SU-DHL-6 (cell line): ENCODE measurements at regions not wholly inside any gene's neighbourhood (a gene's known extent, or its start where the extent isn't known, plus 50 kb on each side); places are given as distances from the start of the nearest gene placed in this dataset.

ENCODE experiments used
- H2AFZ ChIP-seq: fragments of 200-600 bp; sonication (generic); 2 replicates; pipeline ENCODE4 v1.6.1; 2014; ENCODE audit warnings: low read depth, mild to moderate bottlenecking, moderate library complexity, mixed read lengths, antibody characterized with exemption, low read length; ENCODE audit not compliant: severe bottlenecking
- H3F3A ChIP-seq: fragments of 200-600 bp; shearing (Covaris generic); 2 replicates; pipeline ENCODE4 v1.6.0; 2016; ENCODE audit warnings: antibody characterized with exemption, mild to moderate bottlenecking; ENCODE audit not compliant: insufficient read depth
- H3K27ac ChIP-seq: fragments of 200-600 bp; sonication (generic); 2 replicates; pipeline ENCODE4 v1.5.1; 2016; ENCODE audit warnings: low read depth, mild to moderate bottlenecking, low read length, moderate library complexity, mixed read lengths
- H3K27me3 ChIP-seq: fragments of 200-600 bp; sonication (generic), shearing (Covaris generic); 2 replicates; pipeline ENCODE4 v1.6.0; 2014; ENCODE audit warnings: mild to moderate bottlenecking, low read length
- H3K36me3 ChIP-seq: fragments of 200-600 bp; sonication (generic); 2 replicates; pipeline ENCODE4 v1.6.1; 2014; ENCODE audit warnings: mild to moderate bottlenecking, low read length, mixed read lengths
- H3K4me2 ChIP-seq: fragments of 300-600, 200-600 bp; shearing (Covaris generic), sonication (generic); 2 replicates; pipeline ENCODE4 v1.6.0; 2014; ENCODE audit warnings: low read length, low read depth, mild to moderate bottlenecking; ENCODE audit not compliant: poor library complexity, severe bottlenecking
- H3K4me3 ChIP-seq: fragments of 200-600 bp; sonication (generic); 2 replicates; pipeline ENCODE4 v1.5.1; 2014; ENCODE audit warnings: antibody characterized with exemption, low read length, mild to moderate bottlenecking, mixed read lengths; ENCODE audit not compliant: insufficient read depth, poor library complexity, severe bottlenecking
- H3K79me2 ChIP-seq: fragments of 200-600 bp; sonication (generic); 2 replicates; pipeline ENCODE4 v1.6.1; 2014; ENCODE audit warnings: mild to moderate bottlenecking, low read length, moderate library complexity; ENCODE audit not compliant: insufficient read depth
- H3K9ac ChIP-seq: fragments of 200-600 bp; sonication (generic); 2 replicates; pipeline ENCODE4 v1.7.0; 2014; ENCODE audit warnings: mild to moderate bottlenecking, low read length
- H3K9me2 ChIP-seq: fragments of 200-600 bp; sonication (generic); replicated peaks from 2 replicates; pipeline ENCODE4 v1.6.1; 2014; ENCODE audit warnings: low read length; ENCODE audit not compliant: insufficient read depth
- H3K9me3 ChIP-seq: fragments of 200-600 bp; sonication (generic); 2 replicates; pipeline ENCODE4 v1.6.1; 2014; ENCODE audit warnings: low read length, mixed read lengths; ENCODE audit not compliant: insufficient read depth
- H4K20me1 ChIP-seq: fragments of 200-600 bp; sonication (generic); 2 replicates; pipeline ENCODE4 v1.6.1; 2014; ENCODE audit warnings: low read depth, mild to moderate bottlenecking, antibody characterized with exemption, low read length, moderate library complexity, mixed read lengths
- EZH2phosphoT487 ChIP-seq: fragments of 200-600 bp; sonication (generic), shearing (Covaris generic); conservative IDR thresholded peaks from 2 replicates; pipeline ENCODE4 v1.6.1; 2018; ENCODE audit warnings: mild to moderate bottlenecking, antibody characterized with exemption, low read length, moderate library complexity, mixed read lengths
- TF ChIP-seq, protein P1 (sequence below): fragments of 200-600 bp; sonication (generic); IDR thresholded peaks from one replicate; pipeline ENCODE4 v1.5.1; 2017; ENCODE audit warnings: antibody characterized with exemption, mild to moderate bottlenecking, low read length, moderate library complexity; ENCODE audit not compliant: insufficient read depth, poor library complexity, severe bottlenecking

DNA sequence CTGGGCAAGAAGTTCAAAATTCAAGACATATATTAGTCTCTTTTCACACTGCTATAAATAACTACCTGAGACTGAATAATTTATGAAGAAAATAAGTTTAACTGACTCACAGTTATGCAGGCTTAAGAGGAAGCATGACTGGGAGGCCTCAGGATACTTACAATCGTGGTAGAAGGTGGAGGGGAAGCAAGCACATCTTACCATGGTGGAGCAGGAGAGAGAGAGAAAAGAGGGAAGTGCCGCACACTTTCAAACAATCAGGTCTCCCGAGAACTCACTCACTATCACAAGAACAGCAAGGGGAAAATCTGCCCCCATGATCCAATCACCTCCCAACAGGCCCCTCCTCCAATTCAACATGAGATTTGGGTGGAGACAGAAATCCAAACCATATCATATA is 273.3 kb upstream of the RASGEF1B start:
- Histone ChIP-seq H3K79me2 (no peaks in the 10 kb centered on the region), H3K27me3 (no peaks in the 10 kb centered on the region), H3K4me2 (no peak overlapping the region), H3K36me3 (no peaks in the 10 kb centered on the region), H4K20me1 (no peaks in the 10 kb centered on the region), H3K27ac (no peak overlapping the region), H3K9me3 (no peaks in the 10 kb centered on the region), H3K9me2 (no peaks in the 10 kb centered on the region), H2AFZ (no peak overlapping the region), H3K4me3 (no peak overlapping the region), H3K9ac (no peak overlapping the region), H3F3A (no peaks in the 10 kb centered on the region)
- TF ChIP-seq EZH2phosphoT487 = no peak
- TF ChIP-seq, protein P1, sequence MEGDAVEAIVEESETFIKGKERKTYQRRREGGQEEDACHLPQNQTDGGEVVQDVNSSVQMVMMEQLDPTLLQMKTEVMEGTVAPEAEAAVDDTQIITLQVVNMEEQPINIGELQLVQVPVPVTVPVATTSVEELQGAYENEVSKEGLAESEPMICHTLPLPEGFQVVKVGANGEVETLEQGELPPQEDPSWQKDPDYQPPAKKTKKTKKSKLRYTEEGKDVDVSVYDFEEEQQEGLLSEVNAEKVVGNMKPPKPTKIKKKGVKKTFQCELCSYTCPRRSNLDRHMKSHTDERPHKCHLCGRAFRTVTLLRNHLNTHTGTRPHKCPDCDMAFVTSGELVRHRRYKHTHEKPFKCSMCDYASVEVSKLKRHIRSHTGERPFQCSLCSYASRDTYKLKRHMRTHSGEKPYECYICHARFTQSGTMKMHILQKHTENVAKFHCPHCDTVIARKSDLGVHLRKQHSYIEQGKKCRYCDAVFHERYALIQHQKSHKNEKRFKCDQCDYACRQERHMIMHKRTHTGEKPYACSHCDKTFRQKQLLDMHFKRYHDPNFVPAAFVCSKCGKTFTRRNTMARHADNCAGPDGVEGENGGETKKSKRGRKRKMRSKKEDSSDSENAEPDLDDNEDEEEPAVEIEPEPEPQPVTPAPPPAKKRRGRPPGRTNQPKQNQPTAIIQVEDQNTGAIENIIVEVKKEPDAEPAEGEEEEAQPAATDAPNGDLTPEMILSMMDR = no peak

DNA sequence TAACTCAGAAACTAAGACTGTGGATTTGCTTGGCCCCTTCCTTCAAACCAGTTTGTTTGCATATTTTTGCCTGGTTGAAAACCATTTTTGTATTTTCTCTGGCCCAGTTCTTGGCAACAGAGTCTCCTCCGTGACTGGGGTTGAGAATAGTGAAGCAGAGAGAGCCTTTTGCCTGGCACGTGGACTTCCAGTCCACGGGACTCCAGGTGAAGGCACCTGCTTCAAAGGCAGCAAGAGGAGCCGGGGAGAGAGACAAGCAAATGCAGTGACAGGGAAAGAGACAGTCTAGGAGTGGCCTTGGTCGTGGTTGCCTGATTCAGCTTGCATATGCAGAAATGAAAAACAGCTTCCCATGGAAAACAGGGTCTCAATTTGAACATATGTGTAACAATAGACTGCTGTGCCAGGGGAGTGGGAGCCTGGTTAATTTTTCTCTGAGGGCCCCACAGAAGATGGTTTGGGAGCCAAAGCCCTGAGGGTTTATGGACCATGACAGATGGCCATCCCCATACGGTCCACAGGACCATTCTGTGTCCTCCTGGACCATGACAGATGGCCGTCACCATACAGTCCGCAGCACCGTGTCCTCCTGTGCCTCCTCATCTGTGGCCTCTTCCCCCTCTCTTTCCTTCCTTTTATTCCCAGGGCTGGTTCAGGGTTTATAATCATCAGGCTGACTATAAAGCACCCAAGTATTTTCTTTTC is 272.2 kb upstream of the RASGEF1B start:
- no peaks in the 10 kb centered on the region for H3K9me3 ChIP-seq
- no peak overlapping the region for H2AFZ ChIP-seq
- H3K4me3 ChIP-seq = no peak overlapping the region
- no peaks in the 10 kb centered on the region for H3K9me2 ChIP-seq
- H3K9ac ChIP-seq = no peak overlapping the region
- H3K27ac ChIP-seq = no peak overlapping the region
- H3K27me3 ChIP-seq = no peaks in the 10 kb centered on the region
- H3K4me2 ChIP-seq = no peak overlapping the region
- H4K20me1 ChIP-seq = no peaks in the 10 kb centered on the region
- H3K36me3 ChIP-seq = no peaks in the 10 kb centered on the region
- no peaks in the 10 kb centered on the region for H3F3A ChIP-seq
- H3K79me2 ChIP-seq = no peaks in the 10 kb centered on the region
- no peak for TF ChIP-seq EZH2phosphoT487
- TF ChIP-seq, protein P1 = no peak

GRCh38 chr4:81740487-81740886 is 268.8 kb upstream of the RASGEF1B start:
- no peak overlapping the region for H3K27ac ChIP-seq
- no peaks in the 10 kb centered on the region for H3K27me3 ChIP-seq
- no peaks in the 10 kb centered on the region for H3F3A ChIP-seq
- H2AFZ ChIP-seq = no peak overlapping the region
- H3K36me3 ChIP-seq = no peaks in the 10 kb centered on the region
- no peak for TF ChIP-seq EZH2phosphoT487
- TF ChIP-seq, protein P1 = no peak
- no peak overlapping the region for H3K4me3 ChIP-seq
- no peaks in the 10 kb centered on the region for H3K9me2 ChIP-seq
- H4K20me1 ChIP-seq = no peaks in the 10 kb centered on the region
- no peaks in the 10 kb centered on the region for H3K79me2 ChIP-seq
- H3K4me2 ChIP-seq = no peak overlapping the region
- H3K9ac ChIP-seq = no peak overlapping the region
- H3K9me3 ChIP-seq = no peaks in the 10 kb centered on the region
